GM18498 (cell line): ENCODE measurements at regions not wholly inside any gene's neighbourhood (a gene's known extent, or its start where the extent isn't known, plus 50 kb on each side); places are given as distances from the start of the nearest gene placed in this dataset.

ENCODE experiments used
- ATAC-seq: cut with Tn5 transposase; IDR thresholded peaks from one replicate; pipeline ENCODE4 v1.9.1; 2021; ENCODE audit warnings: mild to moderate bottlenecking, moderate library complexity; ENCODE audit not compliant: unreplicated experiment

GRCh38 chr12:24482882-24483604 lies 465.9 kb downstream of the BCAT1 start:
- no peak for ATAC-seq

- ATAC-seq, result no peak
These were observed 466.9 kb downstream of the BCAT1 start for GRCh38 chr12:24482044-24482443.

GRCh38 chr12:24480766-24481449 lies 468.0 kb downstream of the BCAT1 start:
- no peak for ATAC-seq

- ATAC-seq, result no peak
These were observed 469.8 kb downstream of the BCAT1 start for GRCh38 chr12:24479131-24479530.

DNA sequence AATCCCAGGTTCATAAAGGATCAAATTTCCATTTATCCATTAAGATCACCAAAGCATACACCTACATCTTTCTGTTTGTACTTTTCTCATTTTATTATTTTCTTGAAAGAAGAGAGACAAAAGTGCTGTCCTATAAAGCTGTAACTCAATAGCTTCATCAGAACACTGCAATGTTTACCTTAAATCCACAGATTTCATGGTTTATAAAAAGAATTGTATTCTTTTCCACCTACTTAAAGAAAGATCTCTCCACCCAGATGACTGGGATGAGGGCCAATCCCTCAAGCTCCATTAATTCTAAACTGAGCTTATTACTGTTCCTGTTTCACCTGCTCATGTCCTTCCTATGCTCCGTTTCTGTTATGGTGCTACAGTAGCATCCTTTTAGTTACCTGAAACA lies 470.6 kb downstream of the BCAT1 start:
- ATAC-seq, result no peak

- no peak for ATAC-seq
These were observed 472.6 kb downstream of the BCAT1 start for GRCh38 chr12:24476310-24476709.

DNA sequence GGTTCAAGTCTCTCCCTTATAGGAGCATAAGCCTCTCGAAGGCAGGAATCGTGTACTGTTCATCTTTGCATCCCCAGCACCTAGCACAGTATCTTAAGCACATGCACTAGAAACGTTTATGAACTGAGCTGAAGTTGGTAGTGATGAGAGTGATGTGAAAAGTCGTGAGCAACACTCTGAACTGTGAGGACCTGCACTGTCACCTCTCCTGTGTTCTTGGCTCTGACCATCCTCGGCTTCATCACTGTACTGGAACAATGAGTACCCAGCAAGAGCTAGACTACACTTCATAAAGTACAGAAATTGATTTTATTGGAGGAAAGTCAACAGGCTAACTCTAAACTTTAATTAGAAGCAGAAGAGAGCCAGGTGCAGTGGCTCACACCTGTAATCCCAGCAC lies 473.6 kb downstream of the BCAT1 start:
- ATAC-seq, result no peak

DNA sequence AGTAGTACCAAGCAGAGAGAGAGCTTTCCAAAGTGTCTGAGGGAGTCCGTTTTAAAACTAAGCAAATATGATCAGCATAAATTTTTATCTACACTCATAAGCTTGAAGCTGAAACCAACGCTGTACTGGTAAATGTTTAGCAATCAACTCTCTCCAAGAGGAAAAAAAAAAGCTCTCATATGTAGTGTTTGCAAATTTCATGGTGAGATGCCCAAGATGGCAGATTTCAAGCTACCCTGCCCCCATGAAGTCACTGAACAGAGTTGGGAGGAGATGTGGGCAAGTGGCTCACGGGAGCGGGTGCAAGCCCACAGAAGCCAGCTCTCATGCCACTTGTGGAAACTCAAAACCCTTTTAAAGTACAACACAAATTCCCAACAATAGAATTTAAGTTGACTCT lies 475.8 kb downstream of the BCAT1 start:
- ATAC-seq, result no peak

GRCh38 chr12:24470050-24470449 lies 478.9 kb downstream of the BCAT1 start:
- ATAC-seq, result no peak

DNA sequence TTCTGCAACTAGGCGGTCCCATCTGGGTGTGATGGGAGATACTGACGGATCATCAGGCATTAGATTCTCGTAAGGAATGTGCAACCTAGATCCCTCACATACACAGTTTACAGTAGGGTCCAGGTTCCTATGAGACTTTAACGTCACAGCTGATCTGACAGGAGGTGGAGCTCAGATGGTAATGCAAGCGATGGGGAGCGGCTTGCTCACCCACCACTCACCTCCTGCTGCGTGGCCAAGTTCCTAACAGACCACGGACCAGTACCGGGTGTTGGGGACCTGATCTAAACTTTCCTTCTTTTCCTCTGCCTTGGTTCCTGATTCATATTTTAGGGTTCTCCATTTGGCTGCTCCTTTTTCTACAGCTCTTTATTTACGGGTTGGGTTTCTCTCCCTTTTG lies 479.8 kb downstream of the BCAT1 start:
- no peak for ATAC-seq

DNA sequence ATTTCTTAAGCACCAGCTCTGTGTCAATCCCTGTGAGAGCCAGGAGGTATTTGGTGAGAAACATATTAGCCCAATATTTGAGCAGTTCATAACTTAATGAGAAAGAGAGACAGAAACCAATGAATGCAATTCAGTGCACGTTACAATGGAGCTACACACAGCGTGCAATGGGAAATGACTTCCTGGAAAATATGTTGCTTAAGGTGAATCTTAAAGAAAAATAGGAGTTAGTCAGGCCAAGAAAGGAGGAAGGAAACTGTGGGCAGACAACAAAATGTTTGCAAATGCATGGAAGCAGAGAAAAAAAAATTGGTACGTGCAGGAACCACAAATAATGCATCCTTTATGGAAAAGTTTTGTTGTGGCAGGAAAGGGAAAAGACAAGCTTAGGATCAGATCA lies 481.7 kb downstream of the BCAT1 start:
- no peak for ATAC-seq

GRCh38 chr12:24463375-24463774 lies 485.5 kb downstream of the BCAT1 start:
- no peak for ATAC-seq

- no peak for ATAC-seq
These were observed 486.0 kb downstream of the BCAT1 start for GRCh38 chr12:24462946-24463345.

DNA sequence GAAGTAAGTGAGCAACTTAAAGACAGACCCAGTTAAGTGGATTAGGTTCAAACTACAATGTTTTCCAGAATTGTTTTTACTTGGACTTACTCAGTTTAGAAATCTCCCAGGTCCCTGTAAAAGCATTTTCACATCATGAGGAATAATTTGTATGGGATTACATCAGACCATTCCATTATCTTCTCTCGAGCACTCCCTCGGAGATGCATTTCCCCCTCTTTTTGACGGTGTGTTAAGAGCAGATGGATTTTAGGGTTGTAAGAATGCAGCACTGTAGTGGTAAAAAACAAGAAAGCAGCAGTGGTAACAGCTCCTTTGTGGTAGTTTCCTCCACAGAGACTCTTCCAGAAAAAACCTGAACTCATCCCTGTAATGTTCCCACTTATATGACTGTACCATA lies 488.4 kb downstream of the BCAT1 start:
- ATAC-seq, result no peak

DNA sequence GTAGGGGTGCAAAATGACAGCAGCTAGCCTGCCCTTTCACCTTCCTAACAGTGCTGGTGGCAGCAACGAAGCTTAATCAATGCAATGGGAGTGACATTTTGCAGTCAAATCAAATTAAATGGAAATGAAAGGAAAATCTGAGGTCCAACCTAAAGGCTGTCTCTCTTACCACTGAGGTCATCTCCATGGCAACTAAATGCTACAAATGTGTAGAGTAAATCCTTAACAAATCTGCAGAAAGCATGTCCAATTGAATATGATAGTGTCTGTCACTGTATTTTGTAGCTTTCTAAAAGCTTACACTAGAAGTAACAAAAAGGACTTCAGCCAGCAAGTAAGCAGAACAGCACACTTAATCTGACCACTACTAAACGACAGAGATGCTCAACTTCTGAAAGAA lies 488.8 kb downstream of the BCAT1 start:
- ATAC-seq, result no peak

DNA sequence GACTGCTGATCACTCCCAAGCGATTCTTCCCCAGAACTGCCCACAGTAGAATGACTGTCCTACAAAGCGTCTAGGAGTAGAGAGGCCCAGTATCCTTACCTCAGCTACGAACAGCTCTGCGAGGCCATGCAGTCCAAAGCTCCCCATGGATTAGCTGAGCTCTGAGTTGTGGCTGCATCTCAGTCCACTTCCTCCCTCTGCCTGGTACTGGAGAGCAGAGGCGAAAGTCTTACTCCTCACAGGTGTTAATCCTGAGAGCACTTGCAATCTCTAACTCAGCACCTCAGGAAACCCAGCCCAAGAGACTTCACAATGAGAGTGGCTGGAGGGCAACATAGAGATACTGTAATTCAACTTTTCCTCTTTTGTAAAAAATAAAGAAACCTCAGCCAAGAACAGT lies 493.1 kb downstream of the BCAT1 start:
- ATAC-seq, result no peak

GRCh38 chr12:24447678-24448077 lies 498.2 kb upstream of the SOX5 start:
- no peak for ATAC-seq

DNA sequence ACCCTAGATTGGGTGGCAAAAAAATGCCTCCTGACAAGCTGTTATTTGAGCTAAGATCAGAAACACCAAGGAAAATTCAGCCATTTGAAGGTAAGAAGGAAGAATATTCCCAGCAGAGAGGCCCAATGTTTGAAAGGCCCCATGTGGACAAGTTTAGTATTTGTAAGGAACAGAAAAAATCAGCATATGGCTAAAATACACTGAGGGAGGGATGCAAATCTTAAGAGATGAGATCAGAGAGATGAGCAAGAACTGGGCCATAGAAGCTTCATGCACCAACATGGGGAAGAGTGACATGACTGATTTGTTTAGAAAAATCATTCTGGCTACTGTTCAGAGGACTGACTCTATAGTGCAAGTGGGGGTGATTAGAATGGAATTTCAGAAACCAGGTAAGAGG lies 496.8 kb upstream of the SOX5 start:
- no peak for ATAC-seq

- ATAC-seq, result no peak
These were observed 495.2 kb upstream of the SOX5 start for GRCh38 chr12:24444634-24445033.

DNA sequence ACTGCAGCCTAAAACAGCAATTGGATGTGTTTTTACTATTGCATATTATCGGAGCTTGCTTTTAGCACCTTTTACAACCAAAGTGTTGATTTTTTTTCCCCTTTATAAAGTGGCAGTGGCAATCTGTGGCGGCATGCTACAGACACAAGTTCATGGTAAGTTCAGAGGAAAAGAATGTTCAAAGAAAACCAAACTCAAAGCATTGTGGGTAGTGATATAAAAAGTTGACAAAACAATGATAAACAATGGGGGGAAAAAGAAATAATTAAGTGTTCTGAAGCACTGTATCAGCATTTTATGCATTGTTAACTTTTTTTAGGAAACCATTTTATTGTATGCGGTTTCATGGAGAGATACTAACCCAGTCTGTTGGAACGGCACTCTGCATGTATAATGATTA lies 492.0 kb upstream of the SOX5 start:
- ATAC-seq, result no peak

DNA sequence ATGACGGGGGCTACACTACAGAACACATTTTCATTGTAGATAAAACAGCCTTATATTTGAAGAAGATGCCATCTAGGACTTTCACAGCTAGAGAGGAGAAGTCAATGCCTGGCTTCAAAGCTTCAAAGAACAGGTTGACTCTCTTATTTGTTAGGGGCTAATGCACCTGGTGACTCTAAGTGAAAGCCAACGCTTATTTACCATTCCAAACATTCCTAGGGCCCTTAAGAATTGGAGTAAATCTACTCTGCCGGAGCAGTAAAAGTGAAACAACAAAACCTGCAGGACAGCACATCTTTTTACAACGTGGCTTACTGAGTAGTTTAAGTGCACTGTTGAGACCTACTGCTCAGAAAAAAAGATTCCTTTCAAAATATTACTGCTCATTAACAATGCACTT lies 487.2 kb upstream of the SOX5 start:
- no peak for ATAC-seq

DNA sequence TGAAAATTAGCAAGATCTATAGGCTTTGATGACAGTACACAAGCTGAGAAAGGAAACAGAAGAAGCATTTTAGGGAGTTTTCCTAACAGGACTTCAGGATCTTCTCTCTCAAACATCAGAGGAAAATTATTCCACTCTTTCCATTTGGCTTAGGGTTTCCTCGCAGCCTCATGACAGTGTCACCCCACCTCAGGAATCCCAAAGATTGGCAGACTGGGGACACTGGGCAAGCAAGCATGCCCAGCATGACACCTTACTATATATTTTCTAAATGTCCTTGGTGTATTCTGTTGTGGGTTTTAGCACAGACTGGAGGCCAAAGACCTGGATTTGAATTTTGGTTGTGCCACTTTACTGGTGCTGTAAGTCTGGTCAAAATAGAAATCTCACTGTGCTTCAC lies 482.4 kb upstream of the SOX5 start:
- ATAC-seq, result no peak

DNA sequence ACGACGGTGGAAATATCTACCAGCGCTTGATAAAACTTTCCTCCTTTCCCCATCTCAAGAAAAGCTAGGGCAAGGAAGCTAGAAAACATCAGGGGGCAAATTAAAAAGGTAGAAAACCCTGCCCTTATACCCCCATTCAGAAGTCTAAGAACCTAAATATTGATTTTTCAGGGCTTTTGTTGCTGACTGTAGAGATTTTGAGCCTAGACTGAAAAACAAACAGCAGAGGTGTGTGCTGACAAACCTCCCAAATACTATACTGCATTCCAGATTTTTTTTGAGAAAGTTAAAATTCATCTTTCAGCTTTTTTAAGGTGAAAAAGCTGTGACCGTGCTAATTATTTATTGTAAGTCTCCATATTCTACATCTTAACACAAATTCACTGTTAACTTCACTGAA lies 478.3 kb upstream of the SOX5 start:
- no peak for ATAC-seq
